Fibroblast of skin of back (primary cell): ENCODE measurements at regions not wholly inside any gene's neighbourhood (a gene's known extent, or its start where the extent isn't known, plus 50 kb on each side); places are given as distances from the start of the nearest gene placed in this dataset.

ENCODE experiments used
- DNase-seq: peaks from one replicate; pipeline ENCODE4 v3.0.0-alpha.2; 2013

GRCh38 chr5:170159947-170160346 is 54.2 kb downstream of the FOXI1 start:
- DNase-seq = no peak

GRCh38 chr5:170161069-170161468 is 55.4 kb downstream of the FOXI1 start:
- DNase-seq = no peak

- DNase-seq = no peak
Measured at GRCh38 chr5:170162631-170163321, 57.1 kb downstream of the FOXI1 start.

- no peak for DNase-seq
Measured at GRCh38 chr5:170164087-170164486, 58.4 kb downstream of the FOXI1 start.

- no peak for DNase-seq
Measured at GRCh38 chr5:170164921-170165320, 59.2 kb downstream of the FOXI1 start.

- no peak for DNase-seq
Measured at GRCh38 chr5:170166101-170166500, 60.4 kb downstream of the FOXI1 start.

- DNase-seq = no peak
Measured at GRCh38 chr5:170168002-170168401, 62.3 kb downstream of the FOXI1 start.

- DNase-seq = no peak
Measured at GRCh38 chr5:170168797-170169196, 63.1 kb downstream of the FOXI1 start.

GRCh38 chr5:170169996-170170395 is 62.8 kb upstream of the C5orf58 start:
- no peak for DNase-seq

- DNase-seq = no peak
Measured at GRCh38 chr5:170171811-170172210, 61.0 kb upstream of the C5orf58 start.

- peak; percentile 65 for DNase-seq
Measured at GRCh38 chr5:170173227-170173626, 59.6 kb upstream of the C5orf58 start.

GRCh38 chr5:170173647-170174046 is 59.1 kb upstream of the C5orf58 start:
- no peak for DNase-seq

GRCh38 chr5:170176916-170177315 is 55.9 kb upstream of the C5orf58 start:
- no peak for DNase-seq

- DNase-seq = no peak
Measured at GRCh38 chr5:170178814-170179213, 54.0 kb upstream of the C5orf58 start.

GRCh38 chr5:170179626-170180025 is 53.2 kb upstream of the C5orf58 start:
- no peak for DNase-seq

GRCh38 chr5:170181902-170182301 is 50.9 kb upstream of the C5orf58 start:
- DNase-seq = no peak

GRCh38 chr5:170182491-170182890 is 50.3 kb upstream of the C5orf58 start:
- DNase-seq = no peak
